ENCODE measurements at regions not wholly inside any gene's neighbourhood (a gene's known extent, or its start where the extent isn't known, plus 50 kb on each side); places are given as distances from the start of the nearest gene placed in this dataset.

GRCh38 chr18:45447355-45448265 lies 167.7 kb upstream of the SLC14A2 start:
- DNase-seq, result no peak

- no peak for DNase-seq
Measured at GRCh38 chr18:45448871-45449270, 166.4 kb upstream of the SLC14A2 start.

GRCh38 chr18:45449418-45450227 lies 165.7 kb upstream of the SLC14A2 start:
- no peak for DNase-seq

GRCh38 chr18:45456090-45457021 lies 158.9 kb upstream of the SLC14A2 start:
- no peak for DNase-seq

GRCh38 chr18:45458033-45458432 lies 157.2 kb upstream of the SLC14A2 start:
- no peak for DNase-seq

- no peak for DNase-seq
Measured at GRCh38 chr18:45462179-45462578, 153.1 kb upstream of the SLC14A2 start.

GRCh38 chr18:45463451-45463850 lies 151.8 kb upstream of the SLC14A2 start:
- DNase-seq, result no peak

GRCh38 chr18:45464619-45465018 lies 150.7 kb upstream of the SLC14A2 start:
- DNase-seq, result peak; percentile 56

- DNase-seq, result no peak
Measured at GRCh38 chr18:45467293-45467692, 148.0 kb upstream of the SLC14A2 start.

GRCh38 chr18:45467945-45468344 lies 147.3 kb upstream of the SLC14A2 start:
- no peak for DNase-seq

- no peak for DNase-seq
Measured at GRCh38 chr18:45478889-45479288, 136.4 kb upstream of the SLC14A2 start.

GRCh38 chr18:45480219-45481015 lies 134.9 kb upstream of the SLC14A2 start:
- DNase-seq, result no peak

- no peak for DNase-seq
Measured at GRCh38 chr18:45481821-45482220, 133.5 kb upstream of the SLC14A2 start.

- DNase-seq, result no peak
Measured at GRCh38 chr18:45482286-45482685, 133.0 kb upstream of the SLC14A2 start.

- no peak for DNase-seq
Measured at GRCh38 chr18:45487581-45487980, 127.7 kb upstream of the SLC14A2 start.

GRCh38 chr18:45488645-45489044 lies 126.6 kb upstream of the SLC14A2 start:
- no peak for DNase-seq

- DNase-seq, result no peak
Measured at GRCh38 chr18:45493830-45494229, 121.4 kb upstream of the SLC14A2 start.

- no peak for DNase-seq
Measured at GRCh38 chr18:45494811-45495210, 120.5 kb upstream of the SLC14A2 start.

- no peak for DNase-seq
Measured at GRCh38 chr18:45496741-45497140, 118.5 kb upstream of the SLC14A2 start.

- no peak for DNase-seq
Measured at GRCh38 chr18:45497595-45498286, 117.5 kb upstream of the SLC14A2 start.

GRCh38 chr18:45498287-45498658 lies 117.0 kb upstream of the SLC14A2 start:
- no peak for DNase-seq

Data from NCI-H1436 (cell line).